ENCODE measurements at regions not wholly inside any gene's neighbourhood (a gene's known extent, or its start where the extent isn't known, plus 50 kb on each side); places are given as distances from the start of the nearest gene placed in this dataset.

GRCh38 chr12:73057428-73057827, 785.3 kb downstream of the TRHDE start:
- no peaks in the 10 kb centered on the region for H3K27me3 Mint-ChIP-seq
- Histone ChIP-seq H3K9me3 (no peaks in the 10 kb centered on the region), H3K27me3 (replicated peaks in 1 of 2; ENCODE audit: control insufficient read depth in 2 of 2, extremely low read depth in 1 of 2, insufficient read depth in 2 of 2, low read length in 1 of 2) (no peaks in the 10 kb centered on the region), H3K4me1 (ENCODE audit: control insufficient read depth in 1 of 2, extremely low read depth in 1 of 2, insufficient read depth in 2 of 2, low read length in 2 of 2) (no peaks in the 10 kb centered on the region), H3K36me3 (ENCODE audit: control insufficient read depth in 2 of 2, extremely low read depth in 1 of 2, insufficient read depth in 1 of 2, low read length in 1 of 2) (no peaks in the 10 kb centered on the region), H3K4me3 (ENCODE audit: control insufficient read depth in 1 of 2, extremely low read depth in 1 of 2, low read length in 1 of 2) (no peak overlapping the region), H3K27ac (ENCODE audit: low read length) (no peak overlapping the region)
- 97% methylated on average over 7 of the region's 8 CpGs for WGBS (ENCODE audit: insufficient coverage)
- no peak overlapping the region for H3K4me3 Mint-ChIP-seq
- no peak overlapping the region for H3K27ac Mint-ChIP-seq
- no peaks in the 10 kb centered on the region for H3K4me1 Mint-ChIP-seq
- ChIA-PET CTCF (no interaction called here), POLR2A (no interaction called here)
- H3K9me3 Mint-ChIP-seq, result peaks cover 14 to 26% (median 24%) of the 10 kb centered on the region in 3 donors
- H3K36me3 Mint-ChIP-seq, result no peaks in the 10 kb centered on the region
- ATAC-seq (replicated peaks in 1 of 4) (no peak), DNase-seq (no peak)

DNA sequence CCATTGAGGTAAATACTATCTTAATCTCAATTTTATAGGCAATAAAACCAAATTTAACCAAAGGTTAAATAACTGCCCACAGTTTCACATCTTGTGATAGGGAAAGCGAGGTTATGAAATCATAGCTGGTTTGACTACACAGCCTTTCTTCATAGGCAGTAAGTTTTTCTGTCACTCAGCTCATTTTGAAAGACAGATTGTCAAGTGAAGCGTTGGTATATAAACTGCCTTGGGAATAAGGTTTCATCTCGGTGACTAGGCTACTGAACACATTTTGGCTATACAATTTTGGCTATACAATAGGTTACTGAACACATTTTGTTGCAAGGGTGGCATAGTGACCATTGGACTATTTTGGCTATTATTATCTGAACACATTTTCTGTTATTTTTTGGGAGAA, 793.7 kb downstream of the TRHDE start:
- ChIA-PET POLR2A (no interaction called here), CTCF (no interaction called here)
- Histone ChIP-seq H3K27me3 (replicated peaks in 1 of 2; ENCODE audit: control insufficient read depth in 2 of 2, extremely low read depth in 1 of 2, insufficient read depth in 2 of 2, low read length in 1 of 2) (no peaks in the 10 kb centered on the region), H3K4me1 (ENCODE audit: control insufficient read depth in 1 of 2, extremely low read depth in 1 of 2, insufficient read depth in 2 of 2, low read length in 2 of 2) (no peaks in the 10 kb centered on the region), H3K4me3 (ENCODE audit: control insufficient read depth in 1 of 2, extremely low read depth in 1 of 2, low read length in 1 of 2) (no peak overlapping the region), H3K9me3 (peaks cover 2% of the 10 kb centered on the region), H3K27ac (ENCODE audit: low read length) (no peak overlapping the region), H3K36me3 (ENCODE audit: control insufficient read depth in 2 of 2, extremely low read depth in 1 of 2, insufficient read depth in 1 of 2, low read length in 1 of 2) (no peaks in the 10 kb centered on the region)
- no peak overlapping the region for H3K4me3 Mint-ChIP-seq
- ATAC-seq (replicated peaks in 1 of 4) (no peak), DNase-seq (no peak)
- no peak overlapping the region for H3K27ac Mint-ChIP-seq
- 73% methylated on average over 2 of the region's 3 CpGs for WGBS (ENCODE audit: insufficient coverage)
- H3K27me3 Mint-ChIP-seq, result no peaks in the 10 kb centered on the region
- H3K4me1 Mint-ChIP-seq, result no peaks in the 10 kb centered on the region
- H3K36me3 Mint-ChIP-seq, result no peaks in the 10 kb centered on the region
- peaks cover 1 to 7% (median 5%) of the 10 kb centered on the region in 3 donors for H3K9me3 Mint-ChIP-seq

GRCh38 chr12:73067616-73068015, 795.4 kb downstream of the TRHDE start:
- ChIA-PET CTCF (no interaction called here), POLR2A (no interaction called here)
- H3K27me3 Mint-ChIP-seq, result no peaks in the 10 kb centered on the region
- Histone ChIP-seq H3K27ac (ENCODE audit: low read length) (no peak overlapping the region), H3K9me3 (peaks cover 2% of the 10 kb centered on the region), H3K36me3 (ENCODE audit: control insufficient read depth in 2 of 2, extremely low read depth in 1 of 2, insufficient read depth in 1 of 2, low read length in 1 of 2) (no peaks in the 10 kb centered on the region), H3K27me3 (replicated peaks in 1 of 2; ENCODE audit: control insufficient read depth in 2 of 2, extremely low read depth in 1 of 2, insufficient read depth in 2 of 2, low read length in 1 of 2) (no peaks in the 10 kb centered on the region), H3K4me1 (ENCODE audit: control insufficient read depth in 1 of 2, extremely low read depth in 1 of 2, insufficient read depth in 2 of 2, low read length in 2 of 2) (no peaks in the 10 kb centered on the region), H3K4me3 (ENCODE audit: control insufficient read depth in 1 of 2, extremely low read depth in 1 of 2, low read length in 1 of 2) (no peak overlapping the region)
- ATAC-seq (replicated peaks in 1 of 4) (no peak), DNase-seq (no peak)
- H3K36me3 Mint-ChIP-seq, result no peaks in the 10 kb centered on the region
- peaks cover 7 to 15% (median 7%) of the 10 kb centered on the region in 3 donors for H3K9me3 Mint-ChIP-seq
- H3K4me3 Mint-ChIP-seq, result no peak overlapping the region
- WGBS (ENCODE audit: insufficient coverage), result 80% methylated on average over 5 of the region's 5 CpGs
- no peak overlapping the region for H3K27ac Mint-ChIP-seq
- no peaks in the 10 kb centered on the region for H3K4me1 Mint-ChIP-seq

GRCh38 chr12:73072214-73072613, 800.0 kb downstream of the TRHDE start:
- POLR2A ChIA-PET, result no interaction called here

GRCh38 chr12:73076760-73077159, 804.6 kb downstream of the TRHDE start:
- Histone ChIP-seq H3K4me1 (ENCODE audit: control insufficient read depth in 1 of 2, extremely low read depth in 1 of 2, insufficient read depth in 2 of 2, low read length in 2 of 2) (no peaks in the 10 kb centered on the region), H3K27ac (ENCODE audit: low read length) (no peak overlapping the region), H3K4me3 (ENCODE audit: control insufficient read depth in 1 of 2, extremely low read depth in 1 of 2, low read length in 1 of 2) (no peak overlapping the region), H3K36me3 (ENCODE audit: control insufficient read depth in 2 of 2, extremely low read depth in 1 of 2, insufficient read depth in 1 of 2, low read length in 1 of 2) (no peaks in the 10 kb centered on the region), H3K9me3 (no peaks in the 10 kb centered on the region), H3K27me3 (replicated peaks in 1 of 2; ENCODE audit: control insufficient read depth in 2 of 2, extremely low read depth in 1 of 2, insufficient read depth in 2 of 2, low read length in 1 of 2) (no peaks in the 10 kb centered on the region)
- DNase-seq, result no peak
- Mint-ChIP-seq H3K9me3 (peaks cover 4 to 19% (median 10%) of the 10 kb centered on the region in 3 donors), H3K4me3 (no peak overlapping the region), H3K27me3 (no peaks in the 10 kb centered on the region), H3K4me1 (no peaks in the 10 kb centered on the region), H3K27ac (no peak overlapping the region), H3K36me3 (no peaks in the 10 kb centered on the region)
- CTCF ChIA-PET, result no interaction called here
- no peak for ATAC-seq (replicated peaks in 1 of 4)
- POLR2A ChIA-PET, result interaction anchor here in 1 of 2 donors (0.8 kb wide), 1 partner anchor 1322 kb away, joined by 3 read pairs; no protein-coding TSS in a partner anchor
- 84% methylated on average over 2 of the region's 2 CpGs for WGBS (ENCODE audit: insufficient coverage)

More at GRCh38 chr12:73072214-73072613, 800.0 kb downstream of the TRHDE start:
- Histone ChIP-seq H3K9me3 (no peaks in the 10 kb centered on the region), H3K27ac (ENCODE audit: low read length) (no peak overlapping the region), H3K36me3 (ENCODE audit: control insufficient read depth in 2 of 2, extremely low read depth in 1 of 2, insufficient read depth in 1 of 2, low read length in 1 of 2) (no peaks in the 10 kb centered on the region), H3K4me3 (ENCODE audit: control insufficient read depth in 1 of 2, extremely low read depth in 1 of 2, low read length in 1 of 2) (no peak overlapping the region), H3K27me3 (replicated peaks in 1 of 2; ENCODE audit: control insufficient read depth in 2 of 2, extremely low read depth in 1 of 2, insufficient read depth in 2 of 2, low read length in 1 of 2) (no peaks in the 10 kb centered on the region), H3K4me1 (ENCODE audit: control insufficient read depth in 1 of 2, extremely low read depth in 1 of 2, insufficient read depth in 2 of 2, low read length in 2 of 2) (no peaks in the 10 kb centered on the region)
- Mint-ChIP-seq H3K4me1 (no peaks in the 10 kb centered on the region), H3K36me3 (no peaks in the 10 kb centered on the region), H3K27me3 (no peaks in the 10 kb centered on the region), H3K27ac (no peak overlapping the region), H3K4me3 (no peak overlapping the region), H3K9me3 (peaks cover 7 to 29% (median 10%) of the 10 kb centered on the region in 3 donors)
- CTCF ChIA-PET, result no interaction called here
- DNase-seq (no peak), ATAC-seq (replicated peaks in 1 of 4) (peak in 1 of 4 experiments; percentile 15)
- WGBS (ENCODE audit: insufficient coverage), result 75% methylated on average over 4 of the region's 4 CpGs

DNA sequence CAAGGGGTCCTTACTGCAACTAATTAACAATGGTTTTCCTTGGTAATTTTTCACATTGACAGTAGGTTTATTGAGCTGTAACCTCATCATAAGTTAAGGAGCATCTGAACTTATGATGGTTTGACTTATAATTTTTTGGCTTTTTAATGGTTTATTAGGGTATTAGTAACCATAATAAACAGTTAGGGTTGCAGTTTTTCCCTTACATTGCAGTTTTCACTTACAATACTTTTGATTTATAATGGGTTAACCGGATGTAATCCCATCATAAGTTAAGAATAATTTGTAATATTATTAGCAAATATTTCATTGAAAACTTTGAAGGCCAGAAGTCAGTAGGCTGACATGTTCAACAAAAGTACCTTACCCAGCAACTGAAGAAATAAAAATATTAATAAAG, 811.6 kb downstream of the TRHDE start:
- Histone ChIP-seq H3K27ac (ENCODE audit: low read length) (no peak overlapping the region), H3K27me3 (replicated peaks in 1 of 2; ENCODE audit: control insufficient read depth in 2 of 2, extremely low read depth in 1 of 2, insufficient read depth in 2 of 2, low read length in 1 of 2) (no peaks in the 10 kb centered on the region), H3K4me3 (ENCODE audit: control insufficient read depth in 1 of 2, extremely low read depth in 1 of 2, low read length in 1 of 2) (no peak overlapping the region), H3K9me3 (no peaks in the 10 kb centered on the region), H3K36me3 (ENCODE audit: control insufficient read depth in 2 of 2, extremely low read depth in 1 of 2, insufficient read depth in 1 of 2, low read length in 1 of 2) (no peaks in the 10 kb centered on the region), H3K4me1 (ENCODE audit: control insufficient read depth in 1 of 2, extremely low read depth in 1 of 2, insufficient read depth in 2 of 2, low read length in 2 of 2) (no peaks in the 10 kb centered on the region)
- Mint-ChIP-seq H3K27ac (no peak overlapping the region), H3K9me3 (peaks cover 10 to 32% (median 13%) of the 10 kb centered on the region in 3 donors), H3K4me1 (no peaks in the 10 kb centered on the region), H3K36me3 (no peaks in the 10 kb centered on the region), H3K4me3 (no peak overlapping the region), H3K27me3 (no peaks in the 10 kb centered on the region)
- WGBS (ENCODE audit: insufficient coverage), result no CpG with 5 or more reads among the region's 1 CpG
- DNase-seq, result no peak
- ChIA-PET POLR2A (no interaction called here), CTCF (no interaction called here)
- ATAC-seq (replicated peaks in 1 of 4), result no peak

GRCh38 chr12:73106296-73106695, 834.1 kb downstream of the TRHDE start:
- H3K36me3 ChIP-seq (ENCODE audit: control insufficient read depth in 2 of 2, extremely low read depth in 1 of 2, insufficient read depth in 1 of 2, low read length in 1 of 2), result no peaks in the 10 kb centered on the region
- H3K27ac Mint-ChIP-seq, result no peak overlapping the region
- H3K4me3 ChIP-seq (ENCODE audit: control insufficient read depth in 1 of 2, extremely low read depth in 1 of 2, low read length in 1 of 2), result no peak overlapping the region
- no peaks in the 10 kb centered on the region for H3K4me1 Mint-ChIP-seq
- H3K27me3 ChIP-seq (replicated peaks in 1 of 2; ENCODE audit: control insufficient read depth in 2 of 2, extremely low read depth in 1 of 2, insufficient read depth in 2 of 2, low read length in 1 of 2), result no peaks in the 10 kb centered on the region
- H3K4me1 ChIP-seq (ENCODE audit: control insufficient read depth in 1 of 2, extremely low read depth in 1 of 2, insufficient read depth in 2 of 2, low read length in 2 of 2), result no peaks in the 10 kb centered on the region
- H3K4me3 Mint-ChIP-seq, result no peak overlapping the region
- ATAC-seq (replicated peaks in 1 of 4) (no peak), DNase-seq (no peak)
- no peaks in the 10 kb centered on the region for H3K9me3 ChIP-seq
- H3K36me3 Mint-ChIP-seq, result no peaks in the 10 kb centered on the region
- WGBS (ENCODE audit: insufficient coverage), result 50% methylated on average over 2 of the region's 2 CpGs
- H3K27ac ChIP-seq (ENCODE audit: low read length), result no peak overlapping the region
- ChIA-PET POLR2A (no interaction called here), CTCF (no interaction called here)
- H3K27me3 Mint-ChIP-seq, result no peaks in the 10 kb centered on the region
- H3K9me3 Mint-ChIP-seq, result peaks cover 5 to 23% (median 16%) of the 10 kb centered on the region in 3 donors

Data from T-cell (primary cell).